ENCODE measurements at regions not wholly inside any gene's neighbourhood (a gene's known extent, or its start where the extent isn't known, plus 50 kb on each side); places are given as distances from the start of the nearest gene placed in this dataset.

- no peak for TF ChIP-seq CHD7 (IDR thresholded peaks at IDR 0.05; ENCODE audit: insufficient replicate concordance, low read length)
- TF ChIP-seq SIN3A (conservative IDR thresholded peaks at IDR 0.05 in 1 of 2, IDR thresholded peaks at IDR 0.05 in 1 of 2; ENCODE audit: low read depth in 1 of 2, low read length in 2 of 2): no peak
- TF ChIP-seq BACH1 (IDR thresholded peaks at IDR 0.05; ENCODE audit: low read length): no peak
- no peak for TF ChIP-seq KDM5A (IDR thresholded peaks at IDR 0.05; ENCODE audit: low read length)
- TF ChIP-seq GABPA (IDR thresholded peaks at IDR 0.05; ENCODE audit: borderline replicate concordance, insufficient read depth, low read length): no peak
- TF ChIP-seq EP300 (IDR thresholded peaks at IDR 0.05; ENCODE audit: borderline replicate concordance in 1 of 2, low read depth in 2 of 2, low read length in 2 of 2): no peak
- no peak for TF ChIP-seq E2F6 (IDR thresholded peaks at IDR 0.05)
- TF ChIP-seq HDAC6 (IDR thresholded peaks at IDR 0.05; ENCODE audit: low read depth, low read length): no peak
- no peak for TF ChIP-seq KDM1A (IDR thresholded peaks at IDR 0.05; ENCODE audit: borderline replicate concordance, low read length)
These were observed 185.0 kb upstream of the TSHZ3 start (continued) for GRCh38 chr19:31534231-31534630.
